H1 (cell line): ENCODE measurements at regions not wholly inside any gene's neighbourhood (a gene's known extent, or its start where the extent isn't known, plus 50 kb on each side); places are given as distances from the start of the nearest gene placed in this dataset.

Experiments
- CHD7 ChIP-seq: fragments of 300-600 bp; sonication (generic); IDR thresholded peaks from 2 replicates; pipeline ENCODE4 v1.7.1; 2012; ENCODE audit warnings: low read length, moderate library complexity, mild to moderate bottlenecking, inconsistent platforms; ENCODE audit not compliant: insufficient replicate concordance
- EP300 ChIP-seq, 2 experiments: IDR thresholded peaks; 1 replicate in 1 of 2; 2 replicates in 1 of 2; pipeline ENCODE4 v1.6.1; 2011 to 2012; ENCODE audit warnings: low read depth in 2 of 2, low read length in 2 of 2, mild to moderate bottlenecking in 2 of 2, borderline replicate concordance in 1 of 2, inconsistent platforms in 1 of 2, moderate library complexity in 1 of 2
- FOSL1 ChIP-seq: IDR thresholded peaks from 2 replicates; pipeline ENCODE4 v1.6.1; 2011; ENCODE audit warnings: mild to moderate bottlenecking, low read depth, low read length, moderate library complexity; ENCODE audit not compliant: insufficient read depth
- KDM1A ChIP-seq: fragments of 200-600, 300-600 bp; sonication (generic); IDR thresholded peaks from 2 replicates; pipeline ENCODE4 v1.7.1; 2016; ENCODE audit warnings: mild to moderate bottlenecking, low read length, borderline replicate concordance
- SIRT6 ChIP-seq: IDR thresholded peaks from one replicate; pipeline ENCODE4 v1.7.1; 2012; ENCODE audit warnings: low read length, inconsistent platforms
- SIX5 ChIP-seq: IDR thresholded peaks from 2 replicates; pipeline ENCODE4 v1.6.1; 2011; ENCODE audit warnings: mild to moderate bottlenecking, low read depth, low read length

- TF ChIP-seq CHD7 (no peak), KDM1A (no peak), FOSL1 (no peak), EP300 (IDR thresholded peaks at IDR 0.05; ENCODE audit: borderline replicate concordance in 1 of 2, low read depth in 2 of 2, low read length in 2 of 2) (no peak), SIRT6 (no peak), SIX5 (no peak)
Observed at GRCh38 chr13:94959626-94960025, 247.3 kb upstream of the SOX21 start (continued).
